Stimulated activated CD8-positive, alpha-beta memory T cell treated with anti-CD3 and anti-CD28 coated beads, Interleukin-7, amount 100 ng/mL, for 48 hours (primary cell): ENCODE measurements at regions not wholly inside any gene's neighbourhood (a gene's known extent, or its start where the extent isn't known, plus 50 kb on each side); places are given as distances from the start of the nearest gene placed in this dataset.

Experiments used
- DNase-seq, 2 donors: peaks; one replicate each; pipeline ENCODE4 v3.0.0-alpha.2; 2020; ENCODE audit warnings: low read depth in 1 of 2; ENCODE audit errors: extremely low read depth in 1 of 2

GRCh38 chr4:18937080-18937479, 915.5 kb upstream of the LCORL start:
- DNase-seq = no peak

GRCh38 chr4:18935659-18936345, 914.2 kb upstream of the LCORL start:
- DNase-seq = no peak

- no peak for DNase-seq
Observed at GRCh38 chr4:18934197-18934596, 912.6 kb upstream of the LCORL start.

GRCh38 chr4:18932730-18933339, 911.3 kb upstream of the LCORL start:
- DNase-seq = no peak

GRCh38 chr4:18931643-18932377, 910.3 kb upstream of the LCORL start:
- no peak for DNase-seq

GRCh38 chr4:18930487-18930886, 908.9 kb upstream of the LCORL start:
- DNase-seq = no peak

- DNase-seq = no peak
Observed at GRCh38 chr4:18923496-18924161, 902.1 kb upstream of the LCORL start.

- DNase-seq = no peak
Observed at GRCh38 chr4:18917689-18918088, 896.1 kb upstream of the LCORL start.

- no peak for DNase-seq
Observed at GRCh38 chr4:18914182-18914581, 892.6 kb upstream of the LCORL start.

- no peak for DNase-seq
Observed at GRCh38 chr4:18894928-18895327, 873.4 kb upstream of the LCORL start.

GRCh38 chr4:18882468-18882867, 860.9 kb upstream of the LCORL start:
- DNase-seq = no peak

GRCh38 chr4:18881556-18881955, 860.0 kb upstream of the LCORL start:
- no peak for DNase-seq

GRCh38 chr4:18880871-18881270, 859.3 kb upstream of the LCORL start:
- no peak for DNase-seq

- DNase-seq = no peak
Observed at GRCh38 chr4:18878561-18878960, 857.0 kb upstream of the LCORL start.

GRCh38 chr4:18869166-18869565, 847.6 kb upstream of the LCORL start:
- no peak for DNase-seq

- DNase-seq = no peak
Observed at GRCh38 chr4:18860836-18861530, 839.4 kb upstream of the LCORL start.

- DNase-seq = no peak
Observed at GRCh38 chr4:18859468-18859867, 837.9 kb upstream of the LCORL start.

GRCh38 chr4:18858229-18858922, 836.8 kb upstream of the LCORL start:
- DNase-seq = no peak

- no peak for DNase-seq
Observed at GRCh38 chr4:18850867-18851266, 829.3 kb upstream of the LCORL start.

- DNase-seq = no peak
Observed at GRCh38 chr4:18847249-18847890, 825.8 kb upstream of the LCORL start.
